ENCODE measurements at regions not wholly inside any gene's neighbourhood (a gene's known extent, or its start where the extent isn't known, plus 50 kb on each side); places are given as distances from the start of the nearest gene placed in this dataset.

DNA sequence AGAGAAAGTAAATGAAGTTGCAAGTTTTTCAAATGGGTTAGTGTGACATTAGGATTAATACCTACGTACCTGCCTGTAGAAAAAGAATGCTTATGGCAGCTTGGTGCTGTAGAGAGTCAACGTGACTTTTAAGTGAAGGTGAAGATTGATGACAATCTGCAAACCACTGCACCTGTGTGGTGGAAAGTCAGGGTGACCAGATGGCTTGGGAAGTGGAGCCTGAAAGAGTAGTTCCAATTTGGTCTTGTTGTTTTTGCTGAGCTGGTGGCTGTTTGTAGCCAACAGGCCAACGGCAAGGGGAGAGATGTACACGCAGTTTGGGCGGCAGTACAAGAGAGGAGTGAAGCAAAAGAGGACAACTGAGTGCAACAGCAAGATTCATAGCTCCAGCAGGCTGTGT, 78.1 kb upstream of the JAK1 start:
- TF ChIP-seq CTCF (optimal IDR thresholded peaks at IDR 0.05 in 1 of 3, IDR thresholded peaks at IDR 0.05 in 1 of 3, conservative IDR thresholded peaks at IDR 0.05 in 1 of 3; ENCODE audit: extremely low read depth in 1 of 3, insufficient read depth in 2 of 3, low read length in 3 of 3) (no peak), EZH2 (IDR thresholded peaks at IDR 0.05; ENCODE audit: low read length) (no peak)

Data from keratinocyte (primary cell).